Ishikawa (cell line): ENCODE measurements at regions not wholly inside any gene's neighbourhood (a gene's known extent, or its start where the extent isn't known, plus 50 kb on each side); places are given as distances from the start of the nearest gene placed in this dataset.

Experiments
- CEBPB ChIP-seq: IDR thresholded peaks from 2 replicates; pipeline ENCODE4 v1.6.1; 2012
- CREB1 ChIP-seq: IDR thresholded peaks from 2 replicates; pipeline ENCODE4 v1.6.1; 2012; ENCODE audit warnings: low read depth
- EGR1 ChIP-seq: IDR thresholded peaks from 2 replicates; pipeline ENCODE4 v1.6.1; 2012
- EP300 ChIP-seq: IDR thresholded peaks from 2 replicates; pipeline ENCODE4 v1.6.1; 2012; ENCODE audit warnings: borderline replicate concordance
- FOXM1 ChIP-seq: IDR thresholded peaks from 2 replicates; pipeline ENCODE4 v1.6.1; 2012; ENCODE audit warnings: low read depth, borderline replicate concordance
- NFIC ChIP-seq: IDR thresholded peaks from 2 replicates; pipeline ENCODE4 v1.6.1; 2012
- RAD21 ChIP-seq: IDR thresholded peaks from 2 replicates; pipeline ENCODE4 v1.6.1; 2012; ENCODE audit warnings: low read depth
- TAF1 ChIP-seq: IDR thresholded peaks from 2 replicates; pipeline ENCODE4 v1.6.1; 2012; ENCODE audit warnings: low read depth, mild to moderate bottlenecking
- TCF12 ChIP-seq: IDR thresholded peaks from 2 replicates; pipeline ENCODE4 v1.6.1; 2012; ENCODE audit warnings: low read depth
- TEAD4 ChIP-seq: IDR thresholded peaks from 2 replicates; pipeline ENCODE4 v1.6.1; 2012
- YY1 ChIP-seq: IDR thresholded peaks from 2 replicates; pipeline ENCODE4 v1.6.1; 2012; ENCODE audit warnings: low read depth
- ZBTB7A ChIP-seq: IDR thresholded peaks from 2 replicates; pipeline ENCODE4 v1.6.1; 2012; ENCODE audit warnings: low read depth
- TF ChIP-seq, protein P1 (sequence below): IDR thresholded peaks from 2 replicates; pipeline ENCODE4 v1.6.1; 2012
- TF ChIP-seq, protein P2 (sequence below): IDR thresholded peaks from 2 replicates; pipeline ENCODE4 v1.6.1; 2012; ENCODE audit warnings: low read depth, mild to moderate bottlenecking
- TF ChIP-seq, protein P3 (sequence below): IDR thresholded peaks from 2 replicates; pipeline ENCODE4 v1.6.1; 2012

DNA sequence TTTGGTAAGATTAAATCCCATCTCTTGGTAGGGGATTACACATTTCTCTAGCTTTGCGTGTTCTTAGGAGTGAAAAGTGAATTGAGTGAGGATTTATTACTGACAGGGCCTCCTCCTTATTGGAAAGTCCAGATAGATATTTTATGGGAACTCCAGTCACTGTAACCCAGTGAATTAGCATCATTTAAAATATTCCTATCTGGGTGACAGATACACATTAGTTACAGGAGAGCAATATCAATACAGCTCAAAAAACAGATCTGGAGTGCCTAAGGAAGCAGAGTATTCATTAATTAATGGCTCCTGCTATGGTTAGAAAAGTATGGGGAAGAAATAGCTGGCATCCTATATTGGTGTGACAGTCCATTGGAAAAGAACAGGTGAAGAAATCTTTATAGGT lies 248.2 kb downstream of the SLITRK6 start:
- no peak for TF ChIP-seq EGR1
- no peak for TF ChIP-seq TCF12
- TF ChIP-seq YY1, result no peak
- no peak for TF ChIP-seq FOXM1

DNA sequence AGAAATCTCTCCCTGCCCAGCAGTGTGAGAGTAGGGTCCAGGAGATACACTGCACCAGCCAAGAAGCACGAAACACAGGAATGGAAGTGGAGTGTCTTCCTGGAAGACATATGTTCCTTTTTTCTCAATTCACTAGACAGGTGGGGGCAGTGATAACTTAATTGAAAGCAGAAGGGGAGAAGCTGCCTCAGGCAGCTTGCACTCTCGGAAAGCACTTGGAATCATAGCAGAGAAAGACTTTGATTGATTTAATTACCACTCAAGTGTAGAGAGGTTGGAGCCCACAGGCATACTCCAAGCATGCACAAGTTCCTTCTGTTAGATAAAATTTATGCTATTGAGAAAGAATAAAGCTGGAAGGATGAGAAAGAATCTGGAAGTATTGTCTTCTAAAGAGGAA lies 249.4 kb downstream of the SLITRK6 start:
- no peak for TF ChIP-seq FOXM1
- TF ChIP-seq TEAD4, result no peak
- no peak for TF ChIP-seq TCF12
- no peak for TF ChIP-seq EP300
- TF ChIP-seq, protein P1, sequence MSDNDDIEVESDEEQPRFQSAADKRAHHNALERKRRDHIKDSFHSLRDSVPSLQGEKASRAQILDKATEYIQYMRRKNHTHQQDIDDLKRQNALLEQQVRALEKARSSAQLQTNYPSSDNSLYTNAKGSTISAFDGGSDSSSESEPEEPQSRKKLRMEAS, result no peak
- TF ChIP-seq RAD21, result no peak
- no peak for TF ChIP-seq TAF1
- no peak for TF ChIP-seq NFIC
- TF ChIP-seq CREB1, result no peak
- TF ChIP-seq ZBTB7A, result no peak
- no peak for TF ChIP-seq YY1
- TF ChIP-seq EGR1, result no peak
- TF ChIP-seq, protein P2, sequence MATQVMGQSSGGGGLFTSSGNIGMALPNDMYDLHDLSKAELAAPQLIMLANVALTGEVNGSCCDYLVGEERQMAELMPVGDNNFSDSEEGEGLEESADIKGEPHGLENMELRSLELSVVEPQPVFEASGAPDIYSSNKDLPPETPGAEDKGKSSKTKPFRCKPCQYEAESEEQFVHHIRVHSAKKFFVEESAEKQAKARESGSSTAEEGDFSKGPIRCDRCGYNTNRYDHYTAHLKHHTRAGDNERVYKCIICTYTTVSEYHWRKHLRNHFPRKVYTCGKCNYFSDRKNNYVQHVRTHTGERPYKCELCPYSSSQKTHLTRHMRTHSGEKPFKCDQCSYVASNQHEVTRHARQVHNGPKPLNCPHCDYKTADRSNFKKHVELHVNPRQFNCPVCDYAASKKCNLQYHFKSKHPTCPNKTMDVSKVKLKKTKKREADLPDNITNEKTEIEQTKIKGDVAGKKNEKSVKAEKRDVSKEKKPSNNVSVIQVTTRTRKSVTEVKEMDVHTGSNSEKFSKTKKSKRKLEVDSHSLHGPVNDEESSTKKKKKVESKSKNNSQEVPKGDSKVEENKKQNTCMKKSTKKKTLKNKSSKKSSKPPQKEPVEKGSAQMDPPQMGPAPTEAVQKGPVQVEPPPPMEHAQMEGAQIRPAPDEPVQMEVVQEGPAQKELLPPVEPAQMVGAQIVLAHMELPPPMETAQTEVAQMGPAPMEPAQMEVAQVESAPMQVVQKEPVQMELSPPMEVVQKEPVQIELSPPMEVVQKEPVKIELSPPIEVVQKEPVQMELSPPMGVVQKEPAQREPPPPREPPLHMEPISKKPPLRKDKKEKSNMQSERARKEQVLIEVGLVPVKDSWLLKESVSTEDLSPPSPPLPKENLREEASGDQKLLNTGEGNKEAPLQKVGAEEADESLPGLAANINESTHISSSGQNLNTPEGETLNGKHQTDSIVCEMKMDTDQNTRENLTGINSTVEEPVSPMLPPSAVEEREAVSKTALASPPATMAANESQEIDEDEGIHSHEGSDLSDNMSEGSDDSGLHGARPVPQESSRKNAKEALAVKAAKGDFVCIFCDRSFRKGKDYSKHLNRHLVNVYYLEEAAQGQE, result no peak
- TF ChIP-seq, protein P3, sequence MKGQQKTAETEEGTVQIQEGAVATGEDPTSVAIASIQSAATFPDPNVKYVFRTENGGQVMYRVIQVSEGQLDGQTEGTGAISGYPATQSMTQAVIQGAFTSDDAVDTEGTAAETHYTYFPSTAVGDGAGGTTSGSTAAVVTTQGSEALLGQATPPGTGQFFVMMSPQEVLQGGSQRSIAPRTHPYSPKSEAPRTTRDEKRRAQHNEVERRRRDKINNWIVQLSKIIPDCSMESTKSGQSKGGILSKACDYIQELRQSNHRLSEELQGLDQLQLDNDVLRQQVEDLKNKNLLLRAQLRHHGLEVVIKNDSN, result no peak
- no peak for TF ChIP-seq CEBPB

DNA sequence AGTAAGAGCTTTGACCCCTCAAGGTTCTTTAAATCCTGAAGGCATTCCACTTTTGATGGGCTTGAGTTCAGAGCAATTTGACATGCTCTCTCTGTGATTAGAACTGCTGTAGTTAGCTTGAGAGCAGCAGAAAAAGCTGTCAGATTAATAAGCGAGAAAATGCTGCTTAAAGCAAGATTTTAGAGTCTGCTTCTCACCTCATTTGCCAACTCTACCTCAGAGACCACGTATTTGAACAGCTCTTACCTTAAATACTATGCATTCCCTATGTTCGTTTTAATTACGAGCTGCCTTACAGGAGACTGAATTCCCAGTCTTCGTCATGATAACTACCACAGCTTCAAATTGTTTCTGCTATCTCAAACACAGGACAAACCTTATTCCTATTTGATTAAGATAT lies 253.4 kb downstream of the SLITRK6 start:
- no peak for TF ChIP-seq CREB1
- TF ChIP-seq TEAD4, result no peak
- TF ChIP-seq, protein P3, result no peak
- TF ChIP-seq, protein P2, result no peak
- no peak for TF ChIP-seq TCF12
- TF ChIP-seq ZBTB7A, result no peak
- no peak for TF ChIP-seq NFIC

DNA sequence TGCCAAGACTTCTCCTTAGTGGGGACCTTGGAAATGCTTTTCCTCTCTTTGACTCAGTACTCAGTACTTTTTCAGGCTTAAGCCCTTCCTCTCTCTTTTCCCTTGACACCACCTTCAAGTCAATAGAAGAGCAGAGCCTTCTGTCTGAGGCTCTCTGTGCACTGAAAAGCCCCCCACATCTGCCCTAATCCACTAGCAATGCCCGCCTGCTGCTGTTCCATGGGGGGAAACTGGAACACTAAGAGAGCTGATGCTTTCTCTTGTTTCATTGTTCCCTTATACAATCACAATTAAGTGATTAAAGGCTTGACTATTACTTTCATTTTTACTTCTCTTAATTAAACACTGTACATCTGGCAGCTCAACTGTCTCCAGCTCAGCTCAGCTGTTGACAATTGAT lies 254.5 kb downstream of the SLITRK6 start:
- TF ChIP-seq RAD21 (no peak), CREB1 (no peak), YY1 (no peak), NFIC (no peak), FOXM1 (no peak)

DNA sequence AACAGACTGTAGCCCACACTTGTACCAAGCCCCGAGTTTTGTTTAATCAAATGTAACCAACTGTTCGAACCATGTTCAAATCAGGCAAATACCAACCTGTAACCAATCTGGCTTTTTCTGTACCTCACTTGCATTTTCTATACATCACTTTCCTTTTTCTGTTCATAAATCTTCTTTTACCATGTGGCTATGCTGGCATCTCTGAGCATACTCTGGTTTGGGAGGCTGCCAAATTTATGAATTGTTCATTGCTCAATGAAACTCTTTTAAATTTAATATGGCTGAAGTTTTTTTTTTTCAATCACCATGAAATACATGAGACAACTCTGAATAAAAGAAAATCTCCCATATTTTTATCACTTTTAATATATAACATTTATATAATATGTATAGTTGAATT lies 256.1 kb downstream of the SLITRK6 start:
- TF ChIP-seq EGR1 (no peak), CEBPB (no peak), NFIC (no peak), ZBTB7A (no peak), CREB1 (no peak), EP300 (no peak)
- TF ChIP-seq, protein P3, result no peak

DNA sequence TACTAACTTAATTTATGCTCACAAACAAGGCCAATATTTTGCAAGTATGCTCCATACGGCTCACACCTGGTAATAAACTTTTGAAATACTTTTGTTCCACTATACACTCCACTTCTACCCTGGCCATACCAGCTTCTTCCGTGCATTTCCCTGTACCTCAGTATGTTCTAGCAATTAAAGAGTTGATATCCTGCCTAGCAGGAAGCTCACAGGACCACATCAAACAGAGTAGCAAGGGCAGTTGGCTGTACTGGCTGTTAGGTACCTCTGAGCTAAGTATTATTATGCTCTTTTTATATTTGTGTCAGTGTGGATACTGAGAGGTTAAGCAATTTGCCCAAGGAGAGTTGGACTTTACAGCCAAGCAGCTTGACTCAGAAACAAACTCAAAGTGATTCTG lies 257.7 kb downstream of the SLITRK6 start:
- TF ChIP-seq FOXM1, result no peak
- no peak for TF ChIP-seq YY1
- no peak for TF ChIP-seq TCF12
- no peak for TF ChIP-seq ZBTB7A
- TF ChIP-seq, protein P3, result no peak
- no peak for TF ChIP-seq TAF1
- TF ChIP-seq CREB1, result no peak
- TF ChIP-seq EGR1, result no peak
- TF ChIP-seq EP300, result no peak
- TF ChIP-seq, protein P2, result no peak
- no peak for TF ChIP-seq NFIC
- TF ChIP-seq, protein P1, result no peak
